Gastrocnemius medialis (tissue), 4 donors: ENCODE measurements at regions not wholly inside any gene's neighbourhood (a gene's known extent, or its start where the extent isn't known, plus 50 kb on each side); places are given as distances from the start of the nearest gene placed in this dataset.

Experiments
- CTCF ChIP-seq, 5 experiments: fragments of 450-650 bp in 3 of 5; fragments of 200-600 bp in 2 of 5; sonication (generic) in 2 of 5; IDR thresholded peaks in 4 of 5; conservative IDR thresholded peaks in 1 of 5; 1 replicate in 4 of 5; 2 replicates in 1 of 5; pipeline ENCODE4 v1.5.1; 2016 to 2019; ENCODE audit warnings: antibody characterized with exemption in 5 of 5, mild to moderate bottlenecking in 3 of 5, moderate library complexity in 3 of 5
- POLR2A ChIP-seq, 2 donors: fragments of 450-650 bp; IDR thresholded peaks; one replicate each; pipeline ENCODE4 v1.6.1; 2017; ENCODE audit warnings: antibody characterized with exemption in 2 of 2, mild to moderate bottlenecking in 2 of 2, moderate library complexity in 2 of 2

- TF ChIP-seq POLR2A (IDR thresholded peaks at IDR 0.05) (no peak), CTCF (IDR thresholded peaks at IDR 0.05 in 4 of 5, conservative IDR thresholded peaks at IDR 0.05 in 1 of 5) (no peak)
Observed at GRCh38 chr11:4211991-4212390, 117.4 kb downstream of the RRM1 start.
